WTC11 (cell line): ENCODE measurements at regions not wholly inside any gene's neighbourhood (a gene's known extent, or its start where the extent isn't known, plus 50 kb on each side); places are given as distances from the start of the nearest gene placed in this dataset.

Source experiments
- ATAC-seq: fragments of 200-7000 bp; cut with Tn5 transposase; 2 replicates; pipeline ENCODE4 v1.10.0; 2021; ENCODE audit warnings: mild to moderate bottlenecking, moderate library complexity
- CTCF ChIA-PET: fragments of 300-600 bp; sonication (Branson Sonifier 250); formaldehyde crosslinking; loops from one replicate; lab custom pipeline; 2021; ENCODE audit warnings: antibody characterized with exemption; lab: Charles Lee
- POLR2A ChIA-PET: fragments of 350-600 bp; sonication (Branson Sonifier 250); formaldehyde crosslinking; loops from one replicate; lab custom pipeline; 2021; ENCODE audit warnings: antibody characterized with exemption; lab: Charles Lee
- DNase-seq: peaks from one replicate; pipeline ENCODE4 v3.0.0; 2021; ENCODE audit warnings: low spot score
- H3K27ac Mint-ChIP-seq: 2 replicates; pipeline ENCODE4 v1.8.0; 2021; ENCODE audit warnings: mixed read lengths
- H3K27me3 Mint-ChIP-seq: 2 replicates; pipeline ENCODE4 v1.8.0; 2021; ENCODE audit warnings: low read depth, mild to moderate bottlenecking, moderate library complexity, mixed read lengths
- H3K36me3 Mint-ChIP-seq: 2 replicates; pipeline ENCODE4 v1.8.0; 2021; ENCODE audit warnings: mixed read lengths
- H3K4me1 Mint-ChIP-seq: 2 replicates; pipeline ENCODE4 v1.8.0; 2022; ENCODE audit warnings: mixed read lengths
- H3K4me3 Mint-ChIP-seq: 2 replicates; pipeline ENCODE4 v1.8.0; 2021; ENCODE audit warnings: mild to moderate bottlenecking, moderate library complexity, mixed read lengths
- H3K9me3 Mint-ChIP-seq: 2 replicates; pipeline ENCODE4 v1.8.0; 2021; ENCODE audit warnings: mixed read lengths
- FOXK1 ChIP-seq: sonication (generic); formaldehyde crosslinking; IDR thresholded peaks from 2 replicates; pipeline ENCODE4 v1.8.0; 2022; ENCODE audit warnings: mild to moderate bottlenecking, moderate library complexity, missing genetic modification reagents
- GABPB1 ChIP-seq: sonication (generic); formaldehyde crosslinking; IDR thresholded peaks from 2 replicates; pipeline ENCODE4 v1.8.1; 2023; ENCODE audit warnings: mild to moderate bottlenecking, missing genetic modification reagents
- GRHL2 ChIP-seq: fragments of 250-450 bp; sonication (Bioruptor Pico); IDR thresholded peaks from 2 replicates; pipeline ENCODE4 v1.8.0; 2022; ENCODE audit warnings: mild to moderate bottlenecking, moderate library complexity; ENCODE audit not compliant: insufficient replicate concordance, severe bottlenecking
- GTF2I ChIP-seq: fragments of 250-450 bp; sonication (Bioruptor Pico); conservative IDR thresholded peaks from 2 replicates; pipeline ENCODE4 v1.4.0; 2021; ENCODE audit warnings: mild to moderate bottlenecking
- MXD4 ChIP-seq: fragments of 250-450 bp; sonication (Bioruptor Pico); IDR thresholded peaks from 2 replicates; pipeline ENCODE4 v1.8.0; 2021; ENCODE audit warnings: mild to moderate bottlenecking, moderate library complexity, borderline replicate concordance
- NFATC4 ChIP-seq: fragments of 250-450 bp; sonication (Bioruptor Pico); IDR thresholded peaks from 2 replicates; pipeline ENCODE4 v1.9.0; 2021; ENCODE audit warnings: mild to moderate bottlenecking
- NFYB ChIP-seq: sonication (generic); formaldehyde crosslinking; conservative IDR thresholded peaks from 2 replicates; pipeline ENCODE4 v1.8.0; 2022; ENCODE audit warnings: low read depth, missing genetic modification reagents
- TEAD4 ChIP-seq: sonication (generic); formaldehyde crosslinking; IDR thresholded peaks from 2 replicates; pipeline ENCODE4 v1.8.0; 2022; ENCODE audit warnings: mild to moderate bottlenecking, missing genetic modification reagents
- ZBTB21 ChIP-seq: sonication (generic); formaldehyde crosslinking; IDR thresholded peaks from 2 replicates; pipeline ENCODE4 v1.8.1; 2023; ENCODE audit warnings: mild to moderate bottlenecking, missing genetic modification reagents, borderline replicate concordance
- ZNF121 ChIP-seq: sonication (generic); formaldehyde crosslinking; IDR thresholded peaks from 2 replicates; pipeline ENCODE4 v1.8.0; 2023; ENCODE audit warnings: missing genetic modification reagents
- TF ChIP-seq, protein P1 (sequence below): sonication (generic); formaldehyde crosslinking; IDR thresholded peaks from 2 replicates; pipeline ENCODE4 v1.8.0; 2023; ENCODE audit warnings: mild to moderate bottlenecking, missing genetic modification reagents
- TF ChIP-seq, protein P2 (sequence below): sonication (generic); formaldehyde crosslinking; IDR thresholded peaks from 2 replicates; pipeline ENCODE4 v1.8.0; 2022; ENCODE audit warnings: mild to moderate bottlenecking, missing genetic modification reagents
- TF ChIP-seq, protein P3 (sequence below): sonication (generic); formaldehyde crosslinking; IDR thresholded peaks from 2 replicates; pipeline ENCODE4 v1.8.0; 2023; ENCODE audit warnings: missing genetic modification reagents
- TF ChIP-seq, protein P4 (sequence below): fragments of 250-450 bp; sonication (Bioruptor Pico); IDR thresholded peaks from 2 replicates; pipeline ENCODE4 v1.9.0; 2021; ENCODE audit warnings: mild to moderate bottlenecking
- TF ChIP-seq, protein P5 (sequence below): fragments of 250-450 bp; sonication (Bioruptor Pico); IDR thresholded peaks from 2 replicates; pipeline ENCODE4 v1.9.0; 2021; ENCODE audit warnings: mild to moderate bottlenecking, borderline replicate concordance

DNA sequence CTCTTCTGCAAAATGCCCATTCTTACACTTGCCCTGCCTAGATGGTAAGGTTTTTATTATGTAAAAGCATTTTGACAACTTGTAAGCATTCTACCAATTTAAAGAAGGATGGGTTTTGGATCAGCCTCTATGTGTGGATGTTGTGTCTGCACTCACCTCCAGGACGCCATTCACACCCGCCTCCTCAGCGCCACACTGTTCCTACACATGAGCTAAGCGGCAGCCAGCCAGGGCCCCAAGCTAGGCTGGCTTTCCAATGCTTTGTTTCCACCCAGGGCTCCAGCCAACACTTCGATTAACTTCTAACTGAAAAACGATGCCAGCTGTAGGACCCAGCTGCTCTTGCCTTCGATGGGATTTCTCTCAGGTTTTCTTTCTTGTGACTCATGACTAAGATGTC, 73.3 kb upstream of the FZD7 start (continued):
- TF ChIP-seq, protein P1, sequence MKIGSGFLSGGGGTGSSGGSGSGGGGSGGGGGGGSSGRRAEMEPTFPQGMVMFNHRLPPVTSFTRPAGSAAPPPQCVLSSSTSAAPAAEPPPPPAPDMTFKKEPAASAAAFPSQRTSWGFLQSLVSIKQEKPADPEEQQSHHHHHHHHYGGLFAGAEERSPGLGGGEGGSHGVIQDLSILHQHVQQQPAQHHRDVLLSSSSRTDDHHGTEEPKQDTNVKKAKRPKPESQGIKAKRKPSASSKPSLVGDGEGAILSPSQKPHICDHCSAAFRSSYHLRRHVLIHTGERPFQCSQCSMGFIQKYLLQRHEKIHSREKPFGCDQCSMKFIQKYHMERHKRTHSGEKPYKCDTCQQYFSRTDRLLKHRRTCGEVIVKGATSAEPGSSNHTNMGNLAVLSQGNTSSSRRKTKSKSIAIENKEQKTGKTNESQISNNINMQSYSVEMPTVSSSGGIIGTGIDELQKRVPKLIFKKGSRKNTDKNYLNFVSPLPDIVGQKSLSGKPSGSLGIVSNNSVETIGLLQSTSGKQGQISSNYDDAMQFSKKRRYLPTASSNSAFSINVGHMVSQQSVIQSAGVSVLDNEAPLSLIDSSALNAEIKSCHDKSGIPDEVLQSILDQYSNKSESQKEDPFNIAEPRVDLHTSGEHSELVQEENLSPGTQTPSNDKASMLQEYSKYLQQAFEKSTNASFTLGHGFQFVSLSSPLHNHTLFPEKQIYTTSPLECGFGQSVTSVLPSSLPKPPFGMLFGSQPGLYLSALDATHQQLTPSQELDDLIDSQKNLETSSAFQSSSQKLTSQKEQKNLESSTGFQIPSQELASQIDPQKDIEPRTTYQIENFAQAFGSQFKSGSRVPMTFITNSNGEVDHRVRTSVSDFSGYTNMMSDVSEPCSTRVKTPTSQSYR (CRISPR knock-in tag), result no peak
- no peak for TF ChIP-seq FOXK1 (CRISPR knock-in tag)
- TF ChIP-seq, protein P2, sequence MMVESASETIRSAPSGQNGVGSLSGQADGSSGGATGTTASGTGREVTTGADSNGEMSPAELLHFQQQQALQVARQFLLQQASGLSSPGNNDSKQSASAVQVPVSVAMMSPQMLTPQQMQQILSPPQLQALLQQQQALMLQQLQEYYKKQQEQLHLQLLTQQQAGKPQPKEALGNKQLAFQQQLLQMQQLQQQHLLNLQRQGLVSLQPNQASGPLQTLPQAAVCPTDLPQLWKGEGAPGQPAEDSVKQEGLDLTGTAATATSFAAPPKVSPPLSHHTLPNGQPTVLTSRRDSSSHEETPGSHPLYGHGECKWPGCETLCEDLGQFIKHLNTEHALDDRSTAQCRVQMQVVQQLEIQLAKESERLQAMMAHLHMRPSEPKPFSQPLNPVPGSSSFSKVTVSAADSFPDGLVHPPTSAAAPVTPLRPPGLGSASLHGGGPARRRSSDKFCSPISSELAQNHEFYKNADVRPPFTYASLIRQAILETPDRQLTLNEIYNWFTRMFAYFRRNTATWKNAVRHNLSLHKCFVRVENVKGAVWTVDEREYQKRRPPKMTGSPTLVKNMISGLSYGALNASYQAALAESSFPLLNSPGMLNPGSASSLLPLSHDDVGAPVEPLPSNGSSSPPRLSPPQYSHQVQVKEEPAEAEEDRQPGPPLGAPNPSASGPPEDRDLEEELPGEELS, result no peak
- TF ChIP-seq, all 79 proteins: peak for 0

DNA sequence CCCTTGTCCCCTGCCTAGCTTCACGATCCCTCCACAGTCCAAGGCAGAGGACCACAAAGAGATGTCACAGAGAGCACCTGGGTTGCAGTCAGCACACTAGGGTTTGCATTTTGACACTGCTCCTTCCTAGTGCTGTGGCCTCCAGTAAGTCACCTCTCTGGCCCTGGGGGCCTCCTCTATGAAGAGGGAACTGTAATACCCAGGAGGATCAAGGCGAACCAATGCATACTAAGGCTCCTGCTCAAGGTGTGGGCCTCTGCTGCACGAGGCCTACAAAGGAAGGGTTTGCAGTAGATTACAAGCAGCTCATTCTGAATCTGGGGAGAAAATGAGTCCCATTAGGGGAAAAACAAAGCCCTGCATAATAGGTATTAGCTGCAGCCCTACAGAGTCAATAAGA, 72.3 kb upstream of the FZD7 start:
- POLR2A ChIA-PET, result interaction anchor here (1.4 kb wide), 1 partner anchor 181 kb away, joined by 3 read pairs; the partner anchor contains the start of gene ALS2
- CTCF ChIA-PET, result interaction anchor here (0.7 to 1.5 kb wide), 3 partner anchors 12 to 74 kb away, joined by 3 read pairs; no protein-coding TSS in a partner anchor
- H3K36me3 Mint-ChIP-seq, result peaks cover 12% of the 10 kb centered on the region; the same call in 1 of the 2 replicates

More for the DNA sequence above, 72.3 kb upstream of the FZD7 start:
- DNase-seq, result no peak
- Mint-ChIP-seq H3K4me3 (no peak overlapping the region), H3K27me3 (no peaks in the 10 kb centered on the region), H3K4me1 (peaks cover 46% of the 10 kb centered on the region), H3K9me3 (no peaks in the 10 kb centered on the region), H3K27ac (peak overlapping the region; percentile 26; the same call in 1 of the 2 replicates)
- TF ChIP-seq, protein P3, sequence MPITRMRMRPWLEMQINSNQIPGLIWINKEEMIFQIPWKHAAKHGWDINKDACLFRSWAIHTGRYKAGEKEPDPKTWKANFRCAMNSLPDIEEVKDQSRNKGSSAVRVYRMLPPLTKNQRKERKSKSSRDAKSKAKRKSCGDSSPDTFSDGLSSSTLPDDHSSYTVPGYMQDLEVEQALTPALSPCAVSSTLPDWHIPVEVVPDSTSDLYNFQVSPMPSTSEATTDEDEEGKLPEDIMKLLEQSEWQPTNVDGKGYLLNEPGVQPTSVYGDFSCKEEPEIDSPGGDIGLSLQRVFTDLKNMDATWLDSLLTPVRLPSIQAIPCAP (CRISPR knock-in tag), result no peak
- no peak for TF ChIP-seq FOXK1 (CRISPR knock-in tag)
- TF ChIP-seq TEAD4, result no peak
- no peak for TF ChIP-seq ZBTB21 (CRISPR knock-in tag)
- no peak for TF ChIP-seq GTF2I (CRISPR knock-in tag)
- no peak for TF ChIP-seq NFYB
- no peak for TF ChIP-seq GRHL2
- TF ChIP-seq, protein P4, sequence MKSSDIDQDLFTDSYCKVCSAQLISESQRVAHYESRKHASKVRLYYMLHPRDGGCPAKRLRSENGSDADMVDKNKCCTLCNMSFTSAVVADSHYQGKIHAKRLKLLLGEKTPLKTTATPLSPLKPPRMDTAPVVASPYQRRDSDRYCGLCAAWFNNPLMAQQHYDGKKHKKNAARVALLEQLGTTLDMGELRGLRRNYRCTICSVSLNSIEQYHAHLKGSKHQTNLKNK (CRISPR knock-in tag), result no peak
- no peak for TF ChIP-seq MXD4
- TF ChIP-seq ZNF121 (CRISPR knock-in tag), result no peak
- TF ChIP-seq, protein P5, sequence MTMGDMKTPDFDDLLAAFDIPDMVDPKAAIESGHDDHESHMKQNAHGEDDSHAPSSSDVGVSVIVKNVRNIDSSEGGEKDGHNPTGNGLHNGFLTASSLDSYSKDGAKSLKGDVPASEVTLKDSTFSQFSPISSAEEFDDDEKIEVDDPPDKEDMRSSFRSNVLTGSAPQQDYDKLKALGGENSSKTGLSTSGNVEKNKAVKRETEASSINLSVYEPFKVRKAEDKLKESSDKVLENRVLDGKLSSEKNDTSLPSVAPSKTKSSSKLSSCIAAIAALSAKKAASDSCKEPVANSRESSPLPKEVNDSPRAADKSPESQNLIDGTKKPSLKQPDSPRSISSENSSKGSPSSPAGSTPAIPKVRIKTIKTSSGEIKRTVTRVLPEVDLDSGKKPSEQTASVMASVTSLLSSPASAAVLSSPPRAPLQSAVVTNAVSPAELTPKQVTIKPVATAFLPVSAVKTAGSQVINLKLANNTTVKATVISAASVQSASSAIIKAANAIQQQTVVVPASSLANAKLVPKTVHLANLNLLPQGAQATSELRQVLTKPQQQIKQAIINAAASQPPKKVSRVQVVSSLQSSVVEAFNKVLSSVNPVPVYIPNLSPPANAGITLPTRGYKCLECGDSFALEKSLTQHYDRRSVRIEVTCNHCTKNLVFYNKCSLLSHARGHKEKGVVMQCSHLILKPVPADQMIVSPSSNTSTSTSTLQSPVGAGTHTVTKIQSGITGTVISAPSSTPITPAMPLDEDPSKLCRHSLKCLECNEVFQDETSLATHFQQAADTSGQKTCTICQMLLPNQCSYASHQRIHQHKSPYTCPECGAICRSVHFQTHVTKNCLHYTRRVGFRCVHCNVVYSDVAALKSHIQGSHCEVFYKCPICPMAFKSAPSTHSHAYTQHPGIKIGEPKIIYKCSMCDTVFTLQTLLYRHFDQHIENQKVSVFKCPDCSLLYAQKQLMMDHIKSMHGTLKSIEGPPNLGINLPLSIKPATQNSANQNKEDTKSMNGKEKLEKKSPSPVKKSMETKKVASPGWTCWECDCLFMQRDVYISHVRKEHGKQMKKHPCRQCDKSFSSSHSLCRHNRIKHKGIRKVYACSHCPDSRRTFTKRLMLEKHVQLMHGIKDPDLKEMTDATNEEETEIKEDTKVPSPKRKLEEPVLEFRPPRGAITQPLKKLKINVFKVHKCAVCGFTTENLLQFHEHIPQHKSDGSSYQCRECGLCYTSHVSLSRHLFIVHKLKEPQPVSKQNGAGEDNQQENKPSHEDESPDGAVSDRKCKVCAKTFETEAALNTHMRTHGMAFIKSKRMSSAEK (CRISPR knock-in tag), result no peak
- TF ChIP-seq NFATC4, result no peak
- TF ChIP-seq GABPB1 (CRISPR knock-in tag), result no peak
- ATAC-seq, result no peak
